NCI-H510A treated with DMSO at 0.1 percent for 48 hours (cell line): ENCODE measurements at regions not wholly inside any gene's neighbourhood (a gene's known extent, or its start where the extent isn't known, plus 50 kb on each side); places are given as distances from the start of the nearest gene placed in this dataset.

ENCODE experiments used
- DNase-seq: peaks from one replicate; lab custom pipeline; 2025; lab: John Stamatoyannopoulos, UW

- peak; percentile 78 for DNase-seq
Observed at GRCh38 chr20:46811224-46812084, 83.2 kb upstream of the EYA2 start.

- peak; percentile 47 for DNase-seq
Observed at GRCh38 chr20:46814366-46815232, 80.0 kb upstream of the EYA2 start.

GRCh38 chr20:46816097-46816496, 78.5 kb upstream of the EYA2 start:
- no peak for DNase-seq

GRCh38 chr20:46816886-46817638, 77.6 kb upstream of the EYA2 start:
- no peak for DNase-seq

- DNase-seq: peak; percentile 35
Observed at GRCh38 chr20:46820682-46821081, 74.0 kb upstream of the EYA2 start.

- DNase-seq: no peak
Observed at GRCh38 chr20:46823271-46823751, 71.3 kb upstream of the EYA2 start.

GRCh38 chr20:46823753-46824152, 70.9 kb upstream of the EYA2 start:
- DNase-seq: no peak

- DNase-seq: no peak
Observed at GRCh38 chr20:46826343-46826984, 68.2 kb upstream of the EYA2 start.

- no peak for DNase-seq
Observed at GRCh38 chr20:46827718-46828458, 66.8 kb upstream of the EYA2 start.

GRCh38 chr20:46828471-46828870, 66.2 kb upstream of the EYA2 start:
- DNase-seq: no peak

- DNase-seq: no peak
Observed at GRCh38 chr20:46830886-46831632, 63.6 kb upstream of the EYA2 start.

- no peak for DNase-seq
Observed at GRCh38 chr20:46831633-46832011, 63.0 kb upstream of the EYA2 start.

- no peak for DNase-seq
Observed at GRCh38 chr20:46832555-46832954, 62.1 kb upstream of the EYA2 start.

GRCh38 chr20:46833360-46833759, 61.3 kb upstream of the EYA2 start:
- DNase-seq: no peak

GRCh38 chr20:46835418-46835817, 59.2 kb upstream of the EYA2 start:
- no peak for DNase-seq

GRCh38 chr20:46837083-46837482, 57.6 kb upstream of the EYA2 start:
- DNase-seq: no peak

- DNase-seq: no peak
Observed at GRCh38 chr20:46838011-46838410, 56.6 kb upstream of the EYA2 start.

GRCh38 chr20:46840054-46840729, 54.5 kb upstream of the EYA2 start:
- DNase-seq: no peak
